Sigmoid colon (tissue), 4 donors: ENCODE measurements at regions not wholly inside any gene's neighbourhood (a gene's known extent, or its start where the extent isn't known, plus 50 kb on each side); places are given as distances from the start of the nearest gene placed in this dataset.

Experiments
- EP300 ChIP-seq, 4 donors: sonication (generic); formaldehyde crosslinking; IDR thresholded peaks; one replicate each; pipeline ENCODE4 v1.6.1; 2017; ENCODE audit warnings: antibody characterized with exemption in 4 of 4
- POLR2A ChIP-seq, 2 donors: fragments of 450-650 bp; IDR thresholded peaks; one replicate each; pipeline ENCODE4 v1.6.1; 2016; ENCODE audit warnings: antibody characterized with exemption in 2 of 2, mild to moderate bottlenecking in 2 of 2, moderate library complexity in 2 of 2
- POLR2AphosphoS5 ChIP-seq, 4 donors: sonication (generic); formaldehyde crosslinking; IDR thresholded peaks; one replicate each; pipeline ENCODE4 v1.6.1; 2017; ENCODE audit warnings: antibody characterized with exemption in 4 of 4
- TF ChIP-seq, protein P1 (sequence below), 4 experiments: fragments of 450-650 bp in 3 of 4; fragments of 200-600 bp in 1 of 4; IDR thresholded peaks; one replicate each; pipeline ENCODE4 v1.5.1; 2016 to 2019; ENCODE audit warnings: antibody characterized with exemption in 4 of 4, mild to moderate bottlenecking in 3 of 4, moderate library complexity in 2 of 4

DNA sequence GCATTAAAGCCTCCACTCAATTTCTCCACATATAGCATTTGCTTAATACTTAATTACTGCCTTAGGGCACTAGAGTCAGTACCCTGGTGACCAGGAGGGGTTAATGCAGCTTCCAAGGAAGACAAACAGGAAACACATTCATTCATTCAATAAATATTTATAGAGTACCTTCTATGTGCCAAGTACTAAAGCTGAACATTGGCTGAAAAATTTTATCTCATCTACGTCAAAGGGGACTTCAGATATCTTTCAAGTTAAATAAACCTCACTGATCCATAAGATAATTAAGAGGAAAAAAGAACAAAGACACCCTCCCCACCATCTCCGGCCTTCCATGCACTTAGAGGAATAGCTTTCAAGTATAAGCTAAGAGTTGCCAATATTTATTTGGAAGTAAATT lies 156.9 kb upstream of the PRICKLE2 start:
- no peak for TF ChIP-seq POLR2A (IDR thresholded peaks at IDR 0.05)
- TF ChIP-seq EP300 (IDR thresholded peaks at IDR 0.05) = no peak
- TF ChIP-seq, protein P1, sequence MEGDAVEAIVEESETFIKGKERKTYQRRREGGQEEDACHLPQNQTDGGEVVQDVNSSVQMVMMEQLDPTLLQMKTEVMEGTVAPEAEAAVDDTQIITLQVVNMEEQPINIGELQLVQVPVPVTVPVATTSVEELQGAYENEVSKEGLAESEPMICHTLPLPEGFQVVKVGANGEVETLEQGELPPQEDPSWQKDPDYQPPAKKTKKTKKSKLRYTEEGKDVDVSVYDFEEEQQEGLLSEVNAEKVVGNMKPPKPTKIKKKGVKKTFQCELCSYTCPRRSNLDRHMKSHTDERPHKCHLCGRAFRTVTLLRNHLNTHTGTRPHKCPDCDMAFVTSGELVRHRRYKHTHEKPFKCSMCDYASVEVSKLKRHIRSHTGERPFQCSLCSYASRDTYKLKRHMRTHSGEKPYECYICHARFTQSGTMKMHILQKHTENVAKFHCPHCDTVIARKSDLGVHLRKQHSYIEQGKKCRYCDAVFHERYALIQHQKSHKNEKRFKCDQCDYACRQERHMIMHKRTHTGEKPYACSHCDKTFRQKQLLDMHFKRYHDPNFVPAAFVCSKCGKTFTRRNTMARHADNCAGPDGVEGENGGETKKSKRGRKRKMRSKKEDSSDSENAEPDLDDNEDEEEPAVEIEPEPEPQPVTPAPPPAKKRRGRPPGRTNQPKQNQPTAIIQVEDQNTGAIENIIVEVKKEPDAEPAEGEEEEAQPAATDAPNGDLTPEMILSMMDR (IDR thresholded peaks at IDR 0.05) = no peak
- no peak for TF ChIP-seq POLR2AphosphoS5 (IDR thresholded peaks at IDR 0.05)
